ENCODE measurements at regions not wholly inside any gene's neighbourhood (a gene's known extent, or its start where the extent isn't known, plus 50 kb on each side); places are given as distances from the start of the nearest gene placed in this dataset.

- TF ChIP-seq EZH2 (IDR thresholded peaks at IDR 0.05; ENCODE audit: insufficient read depth, poor library complexity, severe bottlenecking) (no peak), EZH2phosphoT487 (IDR thresholded peaks at IDR 0.05; ENCODE audit: insufficient read depth, low read depth) (no peak)
Measured at GRCh38 chr13:68713394-68713793, 1394.2 kb upstream of the ATXN8OS start.

Data from GM23248 (cell line).